ENCODE measurements at regions not wholly inside any gene's neighbourhood (a gene's known extent, or its start where the extent isn't known, plus 50 kb on each side); places are given as distances from the start of the nearest gene placed in this dataset.

- no peaks in the 10 kb centered on the region for H3K4me1 ChIP-seq
- H3K27ac ChIP-seq = no peak overlapping the region
- no peaks in the 10 kb centered on the region for H3K9me3 ChIP-seq
- H3K4me3 ChIP-seq = no peak overlapping the region
- TF ChIP-seq CTCF (IDR thresholded peaks at IDR 0.05) (no peak), POLR2A (IDR thresholded peaks at IDR 0.05) (no peak)
- no peaks in the 10 kb centered on the region for H3K36me3 ChIP-seq (ENCODE audit: low read depth, missing control alignments)
- H3K27me3 ChIP-seq = no peaks in the 10 kb centered on the region
- intact Hi-C loops (cut with DNase I; ENCODE audit: low total_unique reads) = no loop called here
- no peak for DNase-seq
Observed at GRCh38 chr4:59180969-59181368, 2019.2 kb upstream of the ADGRL3 start.

GRCh38 chr4:59195839-59196238 lies 2004.3 kb upstream of the ADGRL3 start:
- Histone ChIP-seq H3K27me3 (no peaks in the 10 kb centered on the region), H3K4me3 (no peak overlapping the region), H3K4me1 (no peaks in the 10 kb centered on the region), H3K9me3 (no peaks in the 10 kb centered on the region), H3K36me3 (ENCODE audit: low read depth, missing control alignments) (no peaks in the 10 kb centered on the region), H3K27ac (no peak overlapping the region)
- no peak for DNase-seq
- intact Hi-C loops (cut with DNase I; ENCODE audit: low total_unique reads) = no loop called here
- 40 to 43% methylated on average over 2 of the region's 2 CpGs for WGBS, 2 donors
- TF ChIP-seq POLR2A (IDR thresholded peaks at IDR 0.05) (no peak), CTCF (IDR thresholded peaks at IDR 0.05) (no peak)

- intact Hi-C loops (cut with DNase I; ENCODE audit: low total_unique reads) = no loop called here
Observed at GRCh38 chr4:59200992-59201391, 1999.1 kb upstream of the ADGRL3 start.

GRCh38 chr4:59217910-59218631 lies 1982.1 kb upstream of the ADGRL3 start:
- 78 to 82% methylated on average over 5 of the region's 5 CpGs for WGBS, 2 donors
- DNase-seq = no peak
- TF ChIP-seq POLR2A (IDR thresholded peaks at IDR 0.05) = no peak
- TF ChIP-seq CTCF (IDR thresholded peaks at IDR 0.05) = no peak
- Histone ChIP-seq H3K4me3 (no peak overlapping the region), H3K27me3 (no peaks in the 10 kb centered on the region), H3K36me3 (ENCODE audit: low read depth, missing control alignments) (no peaks in the 10 kb centered on the region), H3K27ac (no peak overlapping the region), H3K4me1 (no peaks in the 10 kb centered on the region), H3K9me3 (no peaks in the 10 kb centered on the region)
- intact Hi-C loops (cut with DNase I; ENCODE audit: low total_unique reads) = no loop called here

More at GRCh38 chr4:59200992-59201391, 1999.1 kb upstream of the ADGRL3 start:
- no peaks in the 10 kb centered on the region for H3K36me3 ChIP-seq (ENCODE audit: low read depth, missing control alignments)
- H3K4me1 ChIP-seq = no peaks in the 10 kb centered on the region
- 51 to 66% methylated on average over 2 of the region's 2 CpGs for WGBS, 2 donors
- no peak overlapping the region for H3K4me3 ChIP-seq
- no peaks in the 10 kb centered on the region for H3K27me3 ChIP-seq
- no peak for TF ChIP-seq POLR2A (IDR thresholded peaks at IDR 0.05)
- no peak for TF ChIP-seq CTCF (IDR thresholded peaks at IDR 0.05)
- no peak overlapping the region for H3K27ac ChIP-seq
- DNase-seq = no peak
- no peaks in the 10 kb centered on the region for H3K9me3 ChIP-seq

- no peaks in the 10 kb centered on the region for H3K27me3 ChIP-seq
- H3K9me3 ChIP-seq = no peaks in the 10 kb centered on the region
- DNase-seq = no peak
- H3K4me1 ChIP-seq = no peaks in the 10 kb centered on the region
- H3K27ac ChIP-seq = no peak overlapping the region
- H3K4me3 ChIP-seq = no peak overlapping the region
- TF ChIP-seq POLR2A (IDR thresholded peaks at IDR 0.05) (no peak), CTCF (IDR thresholded peaks at IDR 0.05) (no peak)
- H3K36me3 ChIP-seq (ENCODE audit: low read depth, missing control alignments) = no peaks in the 10 kb centered on the region
- 77 to 84% methylated on average over 4 of the region's 4 CpGs for WGBS, 2 donors
- intact Hi-C loops (cut with DNase I; ENCODE audit: low total_unique reads) = no loop called here
Observed at GRCh38 chr4:59222221-59222620, 1977.9 kb upstream of the ADGRL3 start.

Measured in testis (tissue), 2 donors.